Caco-2 (cell line): ENCODE measurements at regions not wholly inside any gene's neighbourhood (a gene's known extent, or its start where the extent isn't known, plus 50 kb on each side); places are given as distances from the start of the nearest gene placed in this dataset.

Source experiments
- BruUV-seq: library from RNA; stranded (reverse); fragments of 400-500 nt; replicated peaks from 2 replicates; lab custom pipeline; 2021; lab: Mats Ljungman, UMichigan
- CTCF ChIA-PET: fragments of 300-600 bp; sonication (Branson Sonifier 250); formaldehyde crosslinking; loops from one replicate; lab custom pipeline; 2022; ENCODE audit warnings: antibody characterized with exemption; lab: Charles Lee
- POLR2A ChIA-PET: fragments of 300-600 bp; sonication (Branson Sonifier 250); formaldehyde crosslinking; loops from one replicate; lab custom pipeline; 2022; ENCODE audit warnings: antibody characterized with exemption; lab: Charles Lee
- DNase-seq, 2 experiments: peaks; one replicate each; pipeline versions ENCODE4 v3.0.0 to v3.0.0-alpha.2; 2020 to 2022
- H3K27me3 ChIP-seq: replicated peaks from 2 replicates; pipeline ENCODE4 v1.6.0; 2011; ENCODE audit warnings: low read length; ENCODE audit not compliant: control insufficient read depth, insufficient read depth
- H3K36me3 ChIP-seq: 2 replicates; pipeline ENCODE4 v1.5.1; 2011; ENCODE audit warnings: low read length; ENCODE audit not compliant: control insufficient read depth, insufficient read depth
- H3K4me1 ChIP-seq: fragments of 250-450 bp; sonication (Bioruptor Pico); 2 replicates; pipeline ENCODE4 v1.5.1; 2020; ENCODE audit warnings: mild to moderate bottlenecking
- H3K4me3 ChIP-seq: 2 replicates; pipeline ENCODE4 v1.5.1; 2011; ENCODE audit warnings: low read depth, mild to moderate bottlenecking, control low read depth, low read length
- H3K9me3 ChIP-seq: fragments of 250-450 bp; sonication (Bioruptor Pico); 2 replicates; pipeline ENCODE4 v1.5.1; 2020; ENCODE audit warnings: mild to moderate bottlenecking, moderate library complexity
- H3K27ac Mint-ChIP-seq: one replicate; pipeline ENCODE4 v1.8.0; 2022; ENCODE audit warnings: mixed read lengths; ENCODE audit not compliant: unreplicated experiment
- H3K27me3 Mint-ChIP-seq: one replicate; pipeline ENCODE4 v1.8.0; 2022; ENCODE audit warnings: mixed read lengths; ENCODE audit not compliant: insufficient read depth, unreplicated experiment
- H3K36me3 Mint-ChIP-seq: one replicate; pipeline ENCODE4 v1.8.0; 2022; ENCODE audit warnings: mild to moderate bottlenecking, mixed read lengths; ENCODE audit not compliant: insufficient read depth, unreplicated experiment
- H3K4me1 Mint-ChIP-seq: one replicate; pipeline ENCODE4 v1.8.0; 2022; ENCODE audit warnings: low read depth, mixed read lengths; ENCODE audit not compliant: unreplicated experiment
- H3K4me3 Mint-ChIP-seq: one replicate; pipeline ENCODE4 v1.8.0; 2022; ENCODE audit warnings: mild to moderate bottlenecking, moderate library complexity, mixed read lengths; ENCODE audit not compliant: unreplicated experiment
- H3K9me3 Mint-ChIP-seq: one replicate; pipeline ENCODE4 v1.8.0; 2022; ENCODE audit warnings: mixed read lengths; ENCODE audit not compliant: unreplicated experiment
- CTCF ChIP-seq, 2 experiments: fragments of 200-600 bp in 1 of 2; IDR thresholded peaks; 1 replicate in 1 of 2; 2 replicates in 1 of 2; pipeline versions ENCODE4 v1.5.1 to v1.8.0; 2011 to 2022; ENCODE audit warnings: antibody characterized with exemption in 1 of 2, control low read depth in 1 of 2, inconsistent platforms in 1 of 2, low read depth in 1 of 2, low read length in 1 of 2, mild to moderate bottlenecking in 1 of 2, moderate library complexity in 1 of 2; ENCODE audit not compliant: insufficient read depth in 1 of 2, severe bottlenecking in 1 of 2, unreplicated experiment in 1 of 2
- intact Hi-C: fragments of 100-400 bp; cut with micrococcal nuclease; formaldehyde crosslinking; loops from one replicate; pipeline ENCODE4 v1.10.0; 2022; ENCODE audit not compliant: unreplicated experiment

GRCh38 chr19:28305513-28305912 is 907.4 kb downstream of the UQCRFS1 start:
- no peaks in the 10 kb centered on the region for H3K4me1 Mint-ChIP-seq
- ChIA-PET POLR2A (no interaction called here), CTCF (no interaction called here)
- no peak overlapping the region for H3K27ac Mint-ChIP-seq
- no peaks in the 10 kb centered on the region for H3K36me3 Mint-ChIP-seq
- no peak for TF ChIP-seq CTCF (IDR thresholded peaks at IDR 0.05; ENCODE audit: insufficient read depth in 1 of 2, low read depth in 1 of 2, low read length in 1 of 2, severe bottlenecking in 1 of 2, unreplicated experiment in 1 of 2)
- H3K4me1 ChIP-seq, result no peaks in the 10 kb centered on the region
- no peak overlapping the region for H3K4me3 Mint-ChIP-seq
- H3K9me3 ChIP-seq, result no peaks in the 10 kb centered on the region
- no peaks in the 10 kb centered on the region for H3K27me3 ChIP-seq
- intact Hi-C loops, result no loop called here
- no peaks in the 10 kb centered on the region for H3K9me3 Mint-ChIP-seq
- H3K36me3 ChIP-seq, result no peaks in the 10 kb centered on the region
- H3K4me3 ChIP-seq, result no peak overlapping the region
- no peak for DNase-seq
- no peaks in the 10 kb centered on the region for H3K27me3 Mint-ChIP-seq
- no TSS peak for BruUV-seq

GRCh38 chr19:28303502-28303901 is 909.4 kb downstream of the UQCRFS1 start:
- H3K4me1 Mint-ChIP-seq, result no peaks in the 10 kb centered on the region
- ChIA-PET POLR2A (no interaction called here), CTCF (no interaction called here)
- no peak for TF ChIP-seq CTCF (IDR thresholded peaks at IDR 0.05; ENCODE audit: insufficient read depth in 1 of 2, low read depth in 1 of 2, low read length in 1 of 2, severe bottlenecking in 1 of 2, unreplicated experiment in 1 of 2)
- H3K9me3 Mint-ChIP-seq, result no peaks in the 10 kb centered on the region
- Histone ChIP-seq H3K4me3 (no peak overlapping the region), H3K36me3 (no peaks in the 10 kb centered on the region), H3K9me3 (no peaks in the 10 kb centered on the region), H3K27me3 (no peaks in the 10 kb centered on the region), H3K4me1 (no peaks in the 10 kb centered on the region)
- intact Hi-C loops, result no loop called here
- DNase-seq, result no peak
- no TSS peak for BruUV-seq
- no peak overlapping the region for H3K4me3 Mint-ChIP-seq
- H3K36me3 Mint-ChIP-seq, result no peaks in the 10 kb centered on the region
- no peaks in the 10 kb centered on the region for H3K27me3 Mint-ChIP-seq
- no peak overlapping the region for H3K27ac Mint-ChIP-seq

GRCh38 chr19:28301961-28302360 is 911.0 kb downstream of the UQCRFS1 start:
- Histone ChIP-seq H3K4me3 (no peak overlapping the region), H3K9me3 (no peaks in the 10 kb centered on the region), H3K4me1 (no peaks in the 10 kb centered on the region), H3K27me3 (no peaks in the 10 kb centered on the region), H3K36me3 (no peaks in the 10 kb centered on the region)
- H3K4me3 Mint-ChIP-seq, result no peak overlapping the region
- intact Hi-C loops, result no loop called here
- no peaks in the 10 kb centered on the region for H3K4me1 Mint-ChIP-seq
- no peak overlapping the region for H3K27ac Mint-ChIP-seq
- no peak for TF ChIP-seq CTCF (IDR thresholded peaks at IDR 0.05; ENCODE audit: insufficient read depth in 1 of 2, low read depth in 1 of 2, low read length in 1 of 2, severe bottlenecking in 1 of 2, unreplicated experiment in 1 of 2)
- no TSS peak for BruUV-seq
- no peak for DNase-seq
- H3K27me3 Mint-ChIP-seq, result no peaks in the 10 kb centered on the region
- no peaks in the 10 kb centered on the region for H3K9me3 Mint-ChIP-seq
- no peaks in the 10 kb centered on the region for H3K36me3 Mint-ChIP-seq
- ChIA-PET CTCF (no interaction called here), POLR2A (no interaction called here)
